HepG2 (cell line): ENCODE measurements at regions not wholly inside any gene's neighbourhood (a gene's known extent, or its start where the extent isn't known, plus 50 kb on each side); places are given as distances from the start of the nearest gene placed in this dataset.

Experiments
- ATAC-seq: fragments of 200-7000 bp; cut with Tn5 transposase; 3 replicates; pipeline ENCODE4 v1.9.1; 2020; ENCODE audit warnings: mild to moderate bottlenecking, moderate library complexity
- BruUV-seq: library from RNA; stranded (reverse); fragments of 400-500 nt; replicated peaks from 2 replicates; lab custom pipeline; 2021; lab: Mats Ljungman, UMichigan
- CTCF ChIA-PET: fragments of 300-600 bp; formaldehyde crosslinking; extraction: SDS; loops from one replicate; lab custom pipeline; 2021; ENCODE audit warnings: low total read pairs, inconsistent platforms, low intra/inter-chr PET ratio; lab: Yijun Ruan, JAX
- POLR2A ChIA-PET: fragments of 350-600 bp; sonication (Branson Sonifier 250); formaldehyde crosslinking; loops from one replicate; lab custom pipeline; 2020; ENCODE audit warnings: antibody characterized with exemption, inconsistent platforms; lab: Yijun Ruan, JAX
- DNase-seq: peaks from one replicate; pipeline ENCODE4 v3.0.0-alpha.2; 2015; ENCODE audit warnings: low spot score
- FAIRE-seq: peaks from 3 replicates; lab custom pipeline; 2011; peaks lifted over from hg19 to GRCh38; lab: Jason Lieb, UNC
- H2AFZ ChIP-seq: one replicate; pipeline ENCODE4 v1.6.1; 2011; ENCODE audit warnings: low read length, inconsistent platforms
- H3K27ac ChIP-seq: fragments of 300-600 bp; 3 replicates; pipeline ENCODE4 v1.8.0; 2011; ENCODE audit warnings: mixed run types, mild to moderate bottlenecking, mixed read lengths, low read length, inconsistent platforms; ENCODE audit not compliant: insufficient read depth; ENCODE audit errors: extremely low read length
- H3K27me3 ChIP-seq, 2 experiments: fragments of 200-600 bp in 1 of 2; 2 replicates in 1 of 2; 3 replicates in 1 of 2; pipeline versions ENCODE4 v1.6.0 to v1.8.0; 2011; ENCODE audit warnings: low read length in 2 of 2, mild to moderate bottlenecking in 2 of 2, moderate library complexity in 2 of 2, inconsistent platforms in 1 of 2; ENCODE audit not compliant: insufficient read depth in 2 of 2, control insufficient read depth in 1 of 2
- H3K36me3 ChIP-seq, 2 experiments: fragments of 200-600 bp in 1 of 2; replicated peaks in 1 of 2; 2 replicates in 1 of 2; 3 replicates in 1 of 2; pipeline versions ENCODE4 v1.5.1 to v1.8.0; 2011; ENCODE audit warnings: low read length in 2 of 2, inconsistent platforms in 1 of 2; ENCODE audit not compliant: insufficient read depth in 2 of 2, control insufficient read depth in 1 of 2
- H3K4me1 ChIP-seq: 2 replicates; pipeline ENCODE4 v1.5.1; 2012; ENCODE audit warnings: low read length, inconsistent platforms; ENCODE audit not compliant: insufficient read depth
- H3K4me2 ChIP-seq: 2 replicates; pipeline ENCODE4 v1.6.0; 2011; ENCODE audit warnings: low read depth, low read length, inconsistent platforms
- H3K4me3 ChIP-seq, 3 experiments: fragments of 200-600 bp in 1 of 3; sonication (generic), shearing (Covaris generic) in 1 of 3; replicated peaks in 1 of 3; 2 replicates each; pipeline ENCODE4 v1.5.1; 2011 to 2016; ENCODE audit warnings: low read length in 3 of 3, inconsistent platforms in 2 of 3, low read depth in 2 of 3, mild to moderate bottlenecking in 2 of 3, control low read depth in 1 of 3, mixed read lengths in 1 of 3; ENCODE audit not compliant: insufficient read depth in 1 of 3
- H3K79me2 ChIP-seq: one replicate; pipeline ENCODE4 v1.6.1; 2011; ENCODE audit warnings: low read length, inconsistent platforms; ENCODE audit not compliant: insufficient read depth
- H3K9ac ChIP-seq: 2 replicates; pipeline ENCODE4 v1.6.0; 2011; ENCODE audit warnings: mild to moderate bottlenecking, low read depth, low read length, inconsistent platforms; ENCODE audit not compliant: insufficient read depth
- H3K9me3 ChIP-seq: 2 replicates; pipeline ENCODE4 v1.5.1; 2012; ENCODE audit warnings: mild to moderate bottlenecking, low read length
- H4K20me1 ChIP-seq: 2 replicates; pipeline ENCODE4 v1.6.0; 2011; ENCODE audit warnings: inconsistent platforms, mild to moderate bottlenecking, low read length, moderate library complexity; ENCODE audit not compliant: insufficient read depth
- ATAD3A ChIP-seq: sonication (generic); formaldehyde crosslinking; IDR thresholded peaks from 2 replicates; pipeline ENCODE4 v1.4.0; 2020; ENCODE audit warnings: missing genetic modification reagents
- JUNB ChIP-seq: sonication (generic); formaldehyde crosslinking; IDR thresholded peaks from 2 replicates; pipeline ENCODE4 v1.8.0; 2022; ENCODE audit warnings: missing genetic modification reagents, mild to moderate bottlenecking, borderline replicate concordance
- NFE2 ChIP-seq: sonication (generic); formaldehyde crosslinking; IDR thresholded peaks from 2 replicates; pipeline ENCODE4 v1.4.0; 2020; ENCODE audit warnings: missing genetic modification reagents
- WGBS: methylation state at CpG from one replicate; pipeline ENCODE4 v1.1.6; 2017; ENCODE audit warnings: low lambda C conversion rate; 5-methylcytosine and 5-hydroxymethylcytosine counted together
- in situ Hi-C: cut with HindIII; loops from 2 replicates; pipeline ENCODE4 v1.10.0; 2017; ENCODE audit warnings: low pct_unique_long_range_greater_than_20kb; ENCODE audit not compliant: extremely low pct_ligation_motif_present
- intact Hi-C: fragments of 100-400 bp; cut with micrococcal nuclease; formaldehyde crosslinking; loops from one replicate; pipeline ENCODE4 v1.10.0; 2022; ENCODE audit not compliant: unreplicated experiment
- TF ChIP-seq, protein P1 (sequence below): IDR thresholded peaks from 2 replicates; pipeline ENCODE4 v1.6.1; 2012; ENCODE audit warnings: inconsistent platforms
- TF ChIP-seq, protein P2 (sequence below): IDR thresholded peaks from 2 replicates; pipeline ENCODE4 v1.6.1; 2012; ENCODE audit warnings: low read length, improper control_type of control experiment

DNA sequence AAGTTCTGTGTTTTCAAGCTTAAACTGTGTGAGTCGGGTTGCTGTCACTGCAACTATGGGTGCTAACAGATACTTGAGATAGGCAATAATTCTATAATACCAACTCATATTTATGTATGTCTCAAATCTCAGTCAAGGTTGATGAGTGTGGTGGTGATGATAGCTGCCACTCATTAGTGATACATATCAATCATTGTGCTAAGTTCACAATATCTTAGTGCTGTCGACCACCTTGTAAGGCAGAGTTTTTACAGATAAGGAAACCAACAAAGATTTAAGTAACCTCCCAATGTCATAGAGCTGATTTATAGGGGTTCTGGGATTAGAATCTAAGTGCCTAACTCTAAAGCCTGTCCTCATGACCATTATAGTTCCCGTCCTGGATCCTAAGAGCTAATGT is 82.5 kb downstream of the ELAPOR2 start (continued):
- TF ChIP-seq, protein P1, sequence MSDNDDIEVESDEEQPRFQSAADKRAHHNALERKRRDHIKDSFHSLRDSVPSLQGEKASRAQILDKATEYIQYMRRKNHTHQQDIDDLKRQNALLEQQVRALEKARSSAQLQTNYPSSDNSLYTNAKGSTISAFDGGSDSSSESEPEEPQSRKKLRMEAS, result no peak
- TF ChIP-seq ATAD3A (CRISPR knock-in tag), result no peak

DNA sequence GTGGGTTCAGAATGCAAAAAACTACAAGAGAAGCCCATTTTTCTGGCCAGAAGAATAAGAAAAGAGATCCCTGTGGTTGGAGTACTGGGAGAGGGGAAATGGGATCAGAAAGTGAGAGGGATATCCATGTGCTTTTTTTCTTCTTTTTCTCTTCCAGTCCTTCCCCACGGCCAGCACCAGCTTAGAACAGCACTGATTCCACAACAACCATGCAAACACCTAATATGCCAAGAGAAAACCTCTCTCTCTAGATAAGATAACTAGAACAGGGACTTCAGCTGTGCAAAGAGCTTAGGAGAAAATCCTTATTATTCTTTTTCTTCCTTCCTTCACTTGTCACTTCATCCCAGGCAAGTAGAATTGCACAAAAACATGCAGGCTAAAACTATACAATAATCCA is 83.5 kb downstream of the ELAPOR2 start:
- Histone ChIP-seq H3K9ac (no peak overlapping the region), H3K79me2 (no peaks in the 10 kb centered on the region), H3K9me3 (no peaks in the 10 kb centered on the region), H2AFZ (no peak overlapping the region), H3K36me3 (no peaks in the 10 kb centered on the region), H3K4me1 (0 out of 2 replicates have a peak, but pooled peaks cover under 1% of the 10 kb centered on the region), H3K27me3 (no peaks in the 10 kb centered on the region), H4K20me1 (no peaks in the 10 kb centered on the region), H3K4me3 (no peak overlapping the region), H3K4me2 (no peak overlapping the region), H3K27ac (no peak overlapping the region)
- ATAC-seq, result no peak
- CTCF ChIA-PET, result no interaction called here
- intact Hi-C loops (no loop called here), in situ Hi-C loops (no loop called here)
- TF ChIP-seq NFE2 (CRISPR knock-in tag) (no peak), JUNB (CRISPR knock-in tag) (no peak)
- TF ChIP-seq, protein P2, sequence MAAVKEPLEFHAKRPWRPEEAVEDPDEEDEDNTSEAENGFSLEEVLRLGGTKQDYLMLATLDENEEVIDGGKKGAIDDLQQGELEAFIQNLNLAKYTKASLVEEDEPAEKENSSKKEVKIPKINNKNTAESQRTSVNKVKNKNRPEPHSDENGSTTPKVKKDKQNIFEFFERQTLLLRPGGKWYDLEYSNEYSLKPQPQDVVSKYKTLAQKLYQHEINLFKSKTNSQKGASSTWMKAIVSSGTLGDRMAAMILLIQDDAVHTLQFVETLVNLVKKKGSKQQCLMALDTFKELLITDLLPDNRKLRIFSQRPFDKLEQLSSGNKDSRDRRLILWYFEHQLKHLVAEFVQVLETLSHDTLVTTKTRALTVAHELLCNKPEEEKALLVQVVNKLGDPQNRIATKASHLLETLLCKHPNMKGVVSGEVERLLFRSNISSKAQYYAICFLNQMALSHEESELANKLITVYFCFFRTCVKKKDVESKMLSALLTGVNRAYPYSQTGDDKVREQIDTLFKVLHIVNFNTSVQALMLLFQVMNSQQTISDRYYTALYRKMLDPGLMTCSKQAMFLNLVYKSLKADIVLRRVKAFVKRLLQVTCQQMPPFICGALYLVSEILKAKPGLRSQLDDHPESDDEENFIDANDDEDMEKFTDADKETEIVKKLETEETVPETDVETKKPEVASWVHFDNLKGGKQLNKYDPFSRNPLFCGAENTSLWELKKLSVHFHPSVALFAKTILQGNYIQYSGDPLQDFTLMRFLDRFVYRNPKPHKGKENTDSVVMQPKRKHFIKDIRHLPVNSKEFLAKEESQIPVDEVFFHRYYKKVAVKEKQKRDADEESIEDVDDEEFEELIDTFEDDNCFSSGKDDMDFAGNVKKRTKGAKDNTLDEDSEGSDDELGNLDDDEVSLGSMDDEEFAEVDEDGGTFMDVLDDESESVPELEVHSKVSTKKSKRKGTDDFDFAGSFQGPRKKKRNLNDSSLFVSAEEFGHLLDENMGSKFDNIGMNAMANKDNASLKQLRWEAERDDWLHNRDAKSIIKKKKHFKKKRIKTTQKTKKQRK, result no peak
- no peak for FAIRE-seq
- BruUV-seq, result no TSS peak
- DNase-seq, result no peak
- WGBS, result 17% methylated on average over 1 of the region's 1 CpG
- POLR2A ChIA-PET, result no interaction called here
